Tibial nerve (tissue), 3 donors: ENCODE measurements at regions not wholly inside any gene's neighbourhood (a gene's known extent, or its start where the extent isn't known, plus 50 kb on each side); places are given as distances from the start of the nearest gene placed in this dataset.

Experiments used
- CTCF ChIP-seq, 5 experiments: fragments of 200-600 bp in 3 of 5; fragments of 450-650 bp in 2 of 5; sonication (generic) in 3 of 5; IDR thresholded peaks; one replicate each; pipeline ENCODE4 v1.5.1; 2016 to 2019; ENCODE audit warnings: antibody characterized with exemption in 5 of 5, mild to moderate bottlenecking in 3 of 5, moderate library complexity in 2 of 5
- POLR2A ChIP-seq, 2 donors: fragments of 450-650 bp; IDR thresholded peaks; one replicate each; pipeline ENCODE4 v1.6.1; 2017; ENCODE audit warnings: antibody characterized with exemption in 2 of 2, mild to moderate bottlenecking in 2 of 2, moderate library complexity in 2 of 2

- TF ChIP-seq CTCF (IDR thresholded peaks at IDR 0.05), result no peak
- no peak for TF ChIP-seq POLR2A (IDR thresholded peaks at IDR 0.05)
Observed at GRCh38 chr3:164007765-164008164, 1070.5 kb downstream of the SI start.
